ENCODE measurements at regions not wholly inside any gene's neighbourhood (a gene's known extent, or its start where the extent isn't known, plus 50 kb on each side); places are given as distances from the start of the nearest gene placed in this dataset.

DNA sequence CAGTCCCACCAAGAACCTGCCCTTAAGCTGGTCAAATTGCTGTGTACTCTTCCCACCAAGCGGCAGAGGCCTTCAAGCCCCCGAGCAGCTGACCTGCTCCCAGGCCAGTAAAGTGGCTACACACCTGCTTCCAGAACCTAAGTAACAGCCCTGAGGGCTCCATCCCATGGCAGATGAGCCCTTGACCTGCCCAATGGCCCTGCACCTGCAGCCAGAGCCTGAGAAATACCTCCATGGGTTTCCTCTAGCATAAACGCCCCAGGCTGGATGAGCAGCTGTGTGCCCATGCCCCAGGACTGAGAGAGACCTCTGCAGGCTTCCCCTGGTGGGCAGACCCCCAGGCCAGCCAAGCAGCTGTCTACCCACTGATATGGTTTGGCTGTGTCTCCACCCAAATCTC is 123.0 kb upstream of the LAMA2 start:
- H3K79me2 ChIP-seq (ENCODE audit: control insufficient read depth, insufficient read depth, low read length), result no peaks in the 10 kb centered on the region
- H4K20me1 ChIP-seq (ENCODE audit: control insufficient read depth, insufficient read depth), result no peaks in the 10 kb centered on the region
- no peak for ATAC-seq
- no peak for FAIRE-seq
- TF ChIP-seq POLR2AphosphoS5 (IDR thresholded peaks at IDR 0.05; ENCODE audit: low read length) (no peak), SIN3A (IDR thresholded peaks at IDR 0.05; ENCODE audit: low read depth, low read length) (no peak), POU2F2 (IDR thresholded peaks at IDR 0.05; ENCODE audit: borderline replicate concordance, low read depth, low read length) (no peak)
- BruUV-seq (replicated peaks), result no TSS peak
- ChIA-PET RAD21 (ENCODE audit: unreplicated experiment) (no interaction called here), CTCF (no interaction called here), SMC1A (ENCODE audit: uncharacterized antibody, unreplicated experiment) (no interaction called here), POLR2A (no interaction called here)
- H3K27ac ChIP-seq (ENCODE audit: control insufficient read depth, insufficient read depth), result no peak overlapping the region
- DNase-seq (ENCODE audit: low read depth, low spot score), result no peak
- no peaks in the 10 kb centered on the region; the same call in 1 of the 3 replicates for H3K9me3 ChIP-seq (replicated peaks; ENCODE audit: control insufficient read depth, insufficient read depth, low read length)
- H2AFZ ChIP-seq (ENCODE audit: control insufficient read depth, low read depth, low read length), result no peak overlapping the region
- in situ Hi-C loops (cut with MboI), result no loop called here
- WGBS (ENCODE audit: insufficient coverage, insufficient replicate concordance, low lambda C conversion rate, missing lambda C conversion rate), result 16% methylated on average over 3 of the region's 3 CpGs
- peaks cover 3% of the 10 kb centered on the region; the same call in 1 of the 2 replicates for H3K4me1 ChIP-seq (ENCODE audit: control insufficient read depth, insufficient read depth, low read length)
- no peak overlapping the region for H3K4me3 ChIP-seq
- H3K27me3 ChIP-seq (replicated peaks in 1 of 2; ENCODE audit: control insufficient read depth in 2 of 2, insufficient read depth in 2 of 2, low read length in 1 of 2), result no peaks in the 10 kb centered on the region
- intact Hi-C loops (cut with micrococcal nuclease; ENCODE audit: unreplicated experiment), result no loop called here
- H3K36me3 ChIP-seq (ENCODE audit: control insufficient read depth in 2 of 2, insufficient read depth in 2 of 2, low read length in 1 of 2), result no peaks in the 10 kb centered on the region
- no peak overlapping the region for H3K9ac ChIP-seq (ENCODE audit: control insufficient read depth, insufficient read depth, low read length)
- no peak overlapping the region for H3K4me2 ChIP-seq (ENCODE audit: control insufficient read depth, insufficient read depth)

DNA sequence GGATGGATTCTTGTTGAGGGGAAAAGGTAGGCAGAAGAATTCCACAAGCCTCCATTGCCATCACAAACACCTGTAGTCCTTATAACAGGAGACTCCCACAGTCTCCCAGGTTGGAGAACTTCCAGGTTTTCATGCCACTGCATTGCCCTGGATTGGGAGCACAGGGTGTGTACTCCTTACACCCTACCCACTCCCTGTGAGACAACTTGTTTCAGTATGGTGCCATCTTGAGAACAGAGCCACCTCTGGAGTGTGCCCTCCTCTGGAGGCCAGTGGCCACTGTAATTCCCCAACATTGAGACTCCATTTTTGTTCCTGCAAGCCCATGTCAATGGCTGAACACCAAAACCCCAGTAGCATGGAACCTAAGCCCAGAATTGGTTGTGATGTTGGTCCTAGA is 123.5 kb upstream of the LAMA2 start:
- no peak for ATAC-seq

More for the DNA sequence above, 123.5 kb upstream of the LAMA2 start:
- Histone ChIP-seq H3K9ac (ENCODE audit: control insufficient read depth, insufficient read depth, low read length) (no peak overlapping the region), H2AFZ (ENCODE audit: control insufficient read depth, low read depth, low read length) (no peak overlapping the region), H3K36me3 (ENCODE audit: control insufficient read depth in 2 of 2, insufficient read depth in 2 of 2, low read length in 1 of 2) (no peaks in the 10 kb centered on the region), H3K4me2 (ENCODE audit: control insufficient read depth, insufficient read depth) (no peak overlapping the region), H3K27ac (ENCODE audit: control insufficient read depth, insufficient read depth) (no peak overlapping the region), H3K9me3 (replicated peaks; ENCODE audit: control insufficient read depth, insufficient read depth, low read length) (no peaks in the 10 kb centered on the region; the same call in 1 of the 3 replicates), H3K4me3 (no peak overlapping the region), H3K79me2 (ENCODE audit: control insufficient read depth, insufficient read depth, low read length) (no peaks in the 10 kb centered on the region), H3K4me1 (ENCODE audit: control insufficient read depth, insufficient read depth, low read length) (peaks cover 5% of the 10 kb centered on the region; the same call in 1 of the 2 replicates), H3K27me3 (replicated peaks in 1 of 2; ENCODE audit: control insufficient read depth in 2 of 2, insufficient read depth in 2 of 2, low read length in 1 of 2) (no peaks in the 10 kb centered on the region), H4K20me1 (ENCODE audit: control insufficient read depth, insufficient read depth) (no peaks in the 10 kb centered on the region)
- intact Hi-C loops (cut with micrococcal nuclease; ENCODE audit: unreplicated experiment), result no loop called here
- no peak for TF ChIP-seq SMAD5 (IDR thresholded peaks at IDR 0.05; ENCODE audit: low read depth)
- no peak for TF ChIP-seq STAT1 (conservative IDR thresholded peaks at IDR 0.05)
- no peak for TF ChIP-seq TAF1 (IDR thresholded peaks at IDR 0.05; ENCODE audit: borderline replicate concordance, low read depth, low read length)
- TF ChIP-seq IRF4 (IDR thresholded peaks at IDR 0.05; ENCODE audit: low read depth, low read length), result no peak
- TF ChIP-seq YY1 (IDR thresholded peaks at IDR 0.05; ENCODE audit: low read depth, low read length), result no peak
- TF ChIP-seq EED (IDR thresholded peaks at IDR 0.05; ENCODE audit: low read depth), result no peak
- no peak for TF ChIP-seq ZNF274 (IDR thresholded peaks at IDR 0.05; ENCODE audit: insufficient read depth, insufficient read length)
- ChIA-PET POLR2A (no interaction called here), SMC1A (ENCODE audit: uncharacterized antibody, unreplicated experiment) (no interaction called here), RAD21 (ENCODE audit: unreplicated experiment) (no interaction called here), CTCF (no interaction called here)
- BruUV-seq (replicated peaks), result no TSS peak
- in situ Hi-C loops (cut with MboI), result no loop called here
- no peak for FAIRE-seq
- DNase-seq (ENCODE audit: low read depth, low spot score), result no peak

Measured in GM12878 (cell line).